H9 (cell line): ENCODE measurements at regions not wholly inside any gene's neighbourhood (a gene's known extent, or its start where the extent isn't known, plus 50 kb on each side); places are given as distances from the start of the nearest gene placed in this dataset.

Source experiments
- DNase-seq: peaks from one replicate; pipeline ENCODE4 v3.0.0-alpha.2; 2017
- H2AFZ ChIP-seq: one replicate; pipeline ENCODE4 v1.6.1; 2013; ENCODE audit warnings: mild to moderate bottlenecking, low read length, control low read depth, moderate library complexity
- H2AK5ac ChIP-seq: 2 replicates; pipeline ENCODE4 v1.6.1; 2013; ENCODE audit warnings: low read length, control low read depth, mixed read lengths; ENCODE audit not compliant: insufficient read length
- H2BK120ac ChIP-seq: one replicate; pipeline ENCODE4 v1.6.1; 2013; ENCODE audit warnings: low read depth, mild to moderate bottlenecking, low read length, control low read depth, inconsistent platforms; ENCODE audit not compliant: poor library complexity, severe bottlenecking
- H2BK12ac ChIP-seq: 2 replicates; pipeline ENCODE4 v1.6.1; 2013; ENCODE audit warnings: low read length, control low read depth, mixed read lengths, low read depth; ENCODE audit not compliant: insufficient read length
- H2BK15ac ChIP-seq: 2 replicates; pipeline ENCODE4 v1.6.1; 2013; ENCODE audit warnings: low read depth, low read length, control low read depth
- H2BK20ac ChIP-seq: one replicate; pipeline ENCODE4 v1.6.1; 2013; ENCODE audit warnings: low read depth, mild to moderate bottlenecking, low read length, control low read depth, inconsistent platforms; ENCODE audit not compliant: poor library complexity, severe bottlenecking
- H2BK5ac ChIP-seq: 2 replicates; pipeline ENCODE4 v1.6.1; 2013; ENCODE audit warnings: low read length, control low read depth, mixed read lengths; ENCODE audit not compliant: insufficient read length
- H3K14ac ChIP-seq: 2 replicates; pipeline ENCODE4 v1.6.1; 2013; ENCODE audit warnings: low read length, control low read depth; ENCODE audit not compliant: insufficient read depth
- H3K18ac ChIP-seq: 2 replicates; pipeline ENCODE4 v1.6.1; 2013; ENCODE audit warnings: low read depth, mild to moderate bottlenecking, mixed read lengths, low read length, control low read depth; ENCODE audit not compliant: insufficient read length
- H3K23ac ChIP-seq: 2 replicates; pipeline ENCODE4 v1.6.1; 2013; ENCODE audit warnings: low read length, control low read depth, mixed read lengths, low read depth; ENCODE audit not compliant: insufficient read length
- H3K23me2 ChIP-seq: 2 replicates; pipeline ENCODE4 v1.6.1; 2013; ENCODE audit warnings: low read depth, mild to moderate bottlenecking, mixed read lengths, low read length, control low read depth; ENCODE audit not compliant: insufficient read length, poor library complexity, severe bottlenecking
- H3K27ac ChIP-seq: 2 replicates; pipeline ENCODE4 v1.5.1; 2013; ENCODE audit warnings: low read length, control low read depth, mixed read lengths, low read depth; ENCODE audit not compliant: insufficient read length
- H3K27me3 ChIP-seq: 2 replicates; pipeline ENCODE4 v1.6.1; 2013; ENCODE audit warnings: low read length, control low read depth, inconsistent platforms; ENCODE audit not compliant: insufficient read depth
- H3K4ac ChIP-seq: 2 replicates; pipeline ENCODE4 v1.6.1; 2013; ENCODE audit warnings: low read depth, mild to moderate bottlenecking, control low read depth, inconsistent platforms, low read length, moderate library complexity
- H3K4me1 ChIP-seq: 2 replicates; pipeline ENCODE4 v1.6.1; 2013; ENCODE audit warnings: low read length, control low read depth, inconsistent platforms; ENCODE audit not compliant: insufficient read depth
- H3K4me2 ChIP-seq: 2 replicates; pipeline ENCODE4 v1.6.1; 2013; ENCODE audit warnings: low read length, control low read depth, mixed read lengths; ENCODE audit not compliant: insufficient read length, insufficient read depth
- H3K56ac ChIP-seq: 2 replicates; pipeline ENCODE4 v1.6.1; 2013; ENCODE audit warnings: low read depth, mild to moderate bottlenecking, mixed read lengths, low read length, control low read depth; ENCODE audit not compliant: insufficient read length
- H3K79me1 ChIP-seq: 2 replicates; pipeline ENCODE4 v1.6.1; 2013; ENCODE audit warnings: low read depth, mild to moderate bottlenecking, moderate library complexity, low read length, control low read depth, inconsistent platforms; ENCODE audit not compliant: insufficient read depth, poor library complexity, severe bottlenecking
- H3K79me2 ChIP-seq: 2 replicates; pipeline ENCODE4 v1.6.1; 2013; ENCODE audit warnings: low read length, control low read depth, inconsistent platforms; ENCODE audit not compliant: insufficient read depth
- H3K9ac ChIP-seq: 2 replicates; pipeline ENCODE4 v1.6.1; 2013; ENCODE audit warnings: low read length, control low read depth, mixed read lengths; ENCODE audit not compliant: insufficient read length; ENCODE audit errors: extremely low read depth
- H3K9me3 ChIP-seq: one replicate; pipeline ENCODE4 v1.6.1; 2013; ENCODE audit warnings: low read depth, low read length, inconsistent platforms; ENCODE audit not compliant: control insufficient read depth
- H3T11ph ChIP-seq: one replicate; pipeline ENCODE4 v1.6.1; 2013; ENCODE audit warnings: mild to moderate bottlenecking, low read length, control low read depth, inconsistent platforms
- H4K20me1 ChIP-seq: one replicate; pipeline ENCODE4 v1.6.1; 2013; ENCODE audit not compliant: control insufficient read depth, insufficient read length, insufficient read depth
- H4K5ac ChIP-seq: 2 replicates; pipeline ENCODE4 v1.6.1; 2013; ENCODE audit warnings: low read depth, mild to moderate bottlenecking, mixed read lengths, low read length, control low read depth; ENCODE audit not compliant: insufficient read length
- H4K8ac ChIP-seq: replicated peaks from 2 replicates; pipeline ENCODE4 v1.6.1; 2013; ENCODE audit warnings: low read length, control low read depth, mixed read lengths, low read depth; ENCODE audit not compliant: insufficient read length
- H4K91ac ChIP-seq: 2 replicates; pipeline ENCODE4 v1.6.1; 2013; ENCODE audit warnings: low read depth, mild to moderate bottlenecking, moderate library complexity, mixed read lengths, low read length, control low read depth; ENCODE audit not compliant: insufficient read length
- H3K27ac Mint-ChIP-seq, 3 experiments: 2 replicates in 2 of 3; 3 replicates in 1 of 3; pipeline ENCODE4 v1.8.0; 2020 to 2021; ENCODE audit warnings: mixed read lengths in 3 of 3, mild to moderate bottlenecking in 1 of 3, moderate library complexity in 1 of 3
- H3K27me3 Mint-ChIP-seq: 2 replicates; pipeline ENCODE4 v1.8.0; 2021; ENCODE audit warnings: low read depth, mild to moderate bottlenecking, moderate library complexity, mixed read lengths
- H3K36me3 Mint-ChIP-seq, 3 experiments: 2 replicates in 2 of 3; 3 replicates in 1 of 3; pipeline ENCODE4 v1.8.0; 2020 to 2021; ENCODE audit warnings: low read depth in 3 of 3, mixed read lengths in 3 of 3; ENCODE audit not compliant: insufficient read depth in 1 of 3
- H3K4me1 Mint-ChIP-seq, 2 experiments: 2 replicates each; pipeline ENCODE4 v1.8.0; 2020; ENCODE audit warnings: mixed read lengths in 2 of 2
- H3K4me3 Mint-ChIP-seq, 2 experiments: 2 replicates in 1 of 2; 3 replicates in 1 of 2; pipeline ENCODE4 v1.8.0; 2020 to 2021; ENCODE audit warnings: mild to moderate bottlenecking in 2 of 2, mixed read lengths in 2 of 2, moderate library complexity in 1 of 2
- H3K9me3 Mint-ChIP-seq, 2 experiments: 2 replicates in 1 of 2; 3 replicates in 1 of 2; pipeline ENCODE4 v1.8.0; 2020; ENCODE audit warnings: mild to moderate bottlenecking in 2 of 2, mixed read lengths in 2 of 2, moderate library complexity in 1 of 2
- WGBS: extraction: QIAGEN DNeasy Blood & Tissue Kit; methylation state at CpG from one replicate; pipeline ENCODE4 v1.1.7; 2013; ENCODE audit warnings: missing lambda C conversion rate, low lambda C conversion rate, mixed read lengths; ENCODE audit not compliant: insufficient read length; ENCODE audit errors: extremely low coverage; 5-methylcytosine and 5-hydroxymethylcytosine counted together
- TF ChIP-seq, protein P1 (sequence below): fragments of 200-600 bp; sonication (generic); conservative IDR thresholded peaks from 3 replicates; pipeline ENCODE4 v1.8.0; 2021; ENCODE audit warnings: antibody characterized with exemption, mild to moderate bottlenecking

DNA sequence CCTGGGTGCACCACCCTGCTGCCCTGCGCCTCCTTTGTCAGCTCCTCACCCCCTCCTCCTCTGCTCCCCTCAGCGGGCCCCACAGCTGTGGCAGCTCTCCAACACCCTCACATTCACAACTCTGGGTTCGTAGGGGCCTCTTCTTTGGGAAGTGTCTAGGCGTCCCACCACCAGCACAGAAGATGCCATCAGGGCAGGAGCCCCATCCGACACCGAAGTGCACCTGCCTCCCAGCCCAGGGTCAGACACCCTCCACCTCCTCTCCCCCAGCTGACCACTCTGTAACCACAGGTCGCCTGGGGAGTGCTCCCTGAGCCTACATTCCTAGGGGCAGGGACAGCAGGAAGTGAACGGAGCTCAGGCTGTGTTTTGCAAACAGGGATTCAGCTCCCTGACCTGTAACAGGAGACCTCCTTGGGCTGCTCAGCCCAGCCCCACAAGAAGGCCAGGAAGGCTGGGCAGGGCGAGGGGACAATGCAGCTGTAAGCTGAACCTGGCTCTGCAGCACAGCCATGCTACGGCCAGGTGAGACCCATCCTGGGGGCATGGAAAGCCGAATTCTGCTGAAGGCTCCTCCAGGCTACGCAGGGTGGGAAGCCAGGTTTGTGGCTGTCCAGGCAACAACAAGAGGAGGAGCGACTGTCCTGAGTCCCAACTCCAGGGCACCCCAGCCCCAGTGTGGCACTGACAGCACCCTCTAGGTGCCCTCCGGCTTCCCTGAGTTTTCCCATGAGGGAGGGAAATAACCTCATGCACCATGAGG is 269.0 kb downstream of the GOLGA6L6 start:
- WGBS = no CpG with 5 or more reads among the region's 14 CpGs
- H3K27ac ChIP-seq = no peak overlapping the region
- no peak overlapping the region for H4K91ac ChIP-seq
- no peaks in the 10 kb centered on the region for H3K23me2 ChIP-seq
- H3K56ac ChIP-seq = no peak overlapping the region
- no peaks in the 10 kb centered on the region for H4K20me1 ChIP-seq
- H2BK20ac ChIP-seq = no peak overlapping the region
- H2AFZ ChIP-seq = no peak overlapping the region
- Mint-ChIP-seq H3K4me3 (no peak overlapping the region), H3K27ac (no peak overlapping the region), H3K36me3 (peaks cover 0 to 2% (median 1%) of the 10 kb centered on the region in 3 experiments; a peak in 4 of 7 replicates), H3K9me3 (no peaks in the 10 kb centered on the region; a peak in 2 of 5 replicates), H3K4me1 (no peaks in the 10 kb centered on the region), H3K27me3 (no peaks in the 10 kb centered on the region)
- H3K79me2 ChIP-seq = no peaks in the 10 kb centered on the region
- no peaks in the 10 kb centered on the region for H3K4me1 ChIP-seq
- no peak overlapping the region for H4K8ac ChIP-seq
- H2BK5ac ChIP-seq = no peak overlapping the region
- no peak overlapping the region for H4K5ac ChIP-seq
- H3K9ac ChIP-seq = no peak overlapping the region
- no peak overlapping the region for H3K14ac ChIP-seq
- no peak for DNase-seq
- H3K18ac ChIP-seq = no peak overlapping the region
- no peak overlapping the region for H3K4me2 ChIP-seq
- H2BK15ac ChIP-seq = no peak overlapping the region
- H3K79me1 ChIP-seq = no peaks in the 10 kb centered on the region
- H3K27me3 ChIP-seq = no peaks in the 10 kb centered on the region
- TF ChIP-seq, protein P1, sequence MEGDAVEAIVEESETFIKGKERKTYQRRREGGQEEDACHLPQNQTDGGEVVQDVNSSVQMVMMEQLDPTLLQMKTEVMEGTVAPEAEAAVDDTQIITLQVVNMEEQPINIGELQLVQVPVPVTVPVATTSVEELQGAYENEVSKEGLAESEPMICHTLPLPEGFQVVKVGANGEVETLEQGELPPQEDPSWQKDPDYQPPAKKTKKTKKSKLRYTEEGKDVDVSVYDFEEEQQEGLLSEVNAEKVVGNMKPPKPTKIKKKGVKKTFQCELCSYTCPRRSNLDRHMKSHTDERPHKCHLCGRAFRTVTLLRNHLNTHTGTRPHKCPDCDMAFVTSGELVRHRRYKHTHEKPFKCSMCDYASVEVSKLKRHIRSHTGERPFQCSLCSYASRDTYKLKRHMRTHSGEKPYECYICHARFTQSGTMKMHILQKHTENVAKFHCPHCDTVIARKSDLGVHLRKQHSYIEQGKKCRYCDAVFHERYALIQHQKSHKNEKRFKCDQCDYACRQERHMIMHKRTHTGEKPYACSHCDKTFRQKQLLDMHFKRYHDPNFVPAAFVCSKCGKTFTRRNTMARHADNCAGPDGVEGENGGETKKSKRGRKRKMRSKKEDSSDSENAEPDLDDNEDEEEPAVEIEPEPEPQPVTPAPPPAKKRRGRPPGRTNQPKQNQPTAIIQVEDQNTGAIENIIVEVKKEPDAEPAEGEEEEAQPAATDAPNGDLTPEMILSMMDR = no peak
- H3K4ac ChIP-seq = no peak overlapping the region
- H2AK5ac ChIP-seq = no peak overlapping the region
- H3T11ph ChIP-seq = no peak overlapping the region
- peaks cover 96% of the 10 kb centered on the region for H3K9me3 ChIP-seq
- no peak overlapping the region for H3K23ac ChIP-seq
- no peak overlapping the region for H2BK12ac ChIP-seq
- no peak overlapping the region for H2BK120ac ChIP-seq
